ENCODE measurements at regions not wholly inside any gene's neighbourhood (a gene's known extent, or its start where the extent isn't known, plus 50 kb on each side); places are given as distances from the start of the nearest gene placed in this dataset.

- H3K9ac ChIP-seq (ENCODE audit: low read length), result no peak overlapping the region
- no peaks in the 10 kb centered on the region for H3K9me3 ChIP-seq (ENCODE audit: insufficient read depth, low read depth, low read length)
- H2AFZ ChIP-seq (ENCODE audit: low read depth, low read length), result no peak overlapping the region
- no peaks in the 10 kb centered on the region for H3K27me3 ChIP-seq (ENCODE audit: insufficient read depth, low read length)
- Mint-ChIP-seq H3K27ac (ENCODE audit: unreplicated experiment) (no peak overlapping the region), H3K4me3 (ENCODE audit: unreplicated experiment) (no peak overlapping the region), H3K27me3 (ENCODE audit: low read depth, unreplicated experiment) (no peaks in the 10 kb centered on the region), H3K36me3 (ENCODE audit: low read depth, unreplicated experiment) (no peaks in the 10 kb centered on the region), H3K9me3 (ENCODE audit: unreplicated experiment) (no peaks in the 10 kb centered on the region), H3K4me1 (ENCODE audit: low read depth, unreplicated experiment) (peaks cover 10% of the 10 kb centered on the region)
- H3K79me2 ChIP-seq (ENCODE audit: insufficient read depth, low read length), result no peaks in the 10 kb centered on the region
- H3K36me3 ChIP-seq (ENCODE audit: insufficient read depth, low read length), result no peaks in the 10 kb centered on the region
- FAIRE-seq (no peak), DNase-seq (ENCODE audit: low read depth) (no peak)
- no peaks in the 10 kb centered on the region for H4K20me1 ChIP-seq (ENCODE audit: insufficient read depth, low read length)
- H3K4me1 ChIP-seq (ENCODE audit: insufficient read depth, low read length), result no peaks in the 10 kb centered on the region
- no peak overlapping the region for H3K4me3 ChIP-seq (ENCODE audit: insufficient read depth, low read depth, low read length)
- TF ChIP-seq EZH2 (IDR thresholded peaks at IDR 0.05; ENCODE audit: insufficient read depth, low read length) (no peak), CTCF (IDR thresholded peaks at IDR 0.05; ENCODE audit: insufficient read depth, low read depth, low read length) (no peak)
- H3K4me2 ChIP-seq (ENCODE audit: low read length), result no peak overlapping the region
- H3K27ac ChIP-seq (ENCODE audit: low read depth, low read length), result no peak overlapping the region
These were observed 214.5 kb upstream of the CFAP20DC start for GRCh38 chr3:59264366-59264765.

- no peak overlapping the region for H2AFZ ChIP-seq (ENCODE audit: low read depth, low read length)
- FAIRE-seq (no peak), DNase-seq (ENCODE audit: low read depth) (no peak)
- H3K79me2 ChIP-seq (ENCODE audit: insufficient read depth, low read length), result no peaks in the 10 kb centered on the region
- H3K27me3 ChIP-seq (ENCODE audit: insufficient read depth, low read length), result no peaks in the 10 kb centered on the region
- no peaks in the 10 kb centered on the region for H3K4me1 ChIP-seq (ENCODE audit: insufficient read depth, low read length)
- no peak overlapping the region for H3K27ac ChIP-seq (ENCODE audit: low read depth, low read length)
- no peak overlapping the region for H3K4me2 ChIP-seq (ENCODE audit: low read length)
- TF ChIP-seq EZH2 (IDR thresholded peaks at IDR 0.05; ENCODE audit: insufficient read depth, low read length) (no peak), CTCF (IDR thresholded peaks at IDR 0.05; ENCODE audit: insufficient read depth, low read depth, low read length) (no peak)
- Mint-ChIP-seq H3K27ac (ENCODE audit: unreplicated experiment) (no peak overlapping the region), H3K9me3 (ENCODE audit: unreplicated experiment) (no peaks in the 10 kb centered on the region), H3K27me3 (ENCODE audit: low read depth, unreplicated experiment) (peaks cover 2% of the 10 kb centered on the region), H3K36me3 (ENCODE audit: low read depth, unreplicated experiment) (no peaks in the 10 kb centered on the region), H3K4me3 (ENCODE audit: unreplicated experiment) (no peak overlapping the region), H3K4me1 (ENCODE audit: low read depth, unreplicated experiment) (peaks cover 6% of the 10 kb centered on the region)
- H3K9ac ChIP-seq (ENCODE audit: low read length), result no peak overlapping the region
- H3K4me3 ChIP-seq (ENCODE audit: insufficient read depth, low read depth, low read length), result no peak overlapping the region
- H4K20me1 ChIP-seq (ENCODE audit: insufficient read depth, low read length), result no peaks in the 10 kb centered on the region
- no peaks in the 10 kb centered on the region for H3K9me3 ChIP-seq (ENCODE audit: insufficient read depth, low read depth, low read length)
- H3K36me3 ChIP-seq (ENCODE audit: insufficient read depth, low read length), result no peaks in the 10 kb centered on the region
These were observed 213.3 kb upstream of the CFAP20DC start for GRCh38 chr3:59263152-59263551.

GRCh38 chr3:59262076-59262498 is 212.3 kb upstream of the CFAP20DC start:
- Histone ChIP-seq H2AFZ (ENCODE audit: low read depth, low read length) (no peak overlapping the region), H3K4me3 (ENCODE audit: insufficient read depth, low read depth, low read length) (no peak overlapping the region), H4K20me1 (ENCODE audit: insufficient read depth, low read length) (no peaks in the 10 kb centered on the region), H3K9ac (ENCODE audit: low read length) (no peak overlapping the region), H3K36me3 (ENCODE audit: insufficient read depth, low read length) (no peaks in the 10 kb centered on the region), H3K79me2 (ENCODE audit: insufficient read depth, low read length) (no peaks in the 10 kb centered on the region), H3K27me3 (ENCODE audit: insufficient read depth, low read length) (no peaks in the 10 kb centered on the region), H3K4me2 (ENCODE audit: low read length) (no peak overlapping the region), H3K4me1 (ENCODE audit: insufficient read depth, low read length) (no peaks in the 10 kb centered on the region), H3K9me3 (ENCODE audit: insufficient read depth, low read depth, low read length) (no peaks in the 10 kb centered on the region), H3K27ac (ENCODE audit: low read depth, low read length) (no peak overlapping the region)
- TF ChIP-seq EZH2 (IDR thresholded peaks at IDR 0.05; ENCODE audit: insufficient read depth, low read length) (no peak), CTCF (IDR thresholded peaks at IDR 0.05; ENCODE audit: insufficient read depth, low read depth, low read length) (no peak)
- FAIRE-seq (no peak), DNase-seq (ENCODE audit: low read depth) (no peak)
- Mint-ChIP-seq H3K27me3 (ENCODE audit: low read depth, unreplicated experiment) (peaks cover 5% of the 10 kb centered on the region), H3K9me3 (ENCODE audit: unreplicated experiment) (no peaks in the 10 kb centered on the region), H3K4me3 (ENCODE audit: unreplicated experiment) (no peak overlapping the region), H3K27ac (ENCODE audit: unreplicated experiment) (no peak overlapping the region), H3K4me1 (ENCODE audit: low read depth, unreplicated experiment) (peaks cover 3% of the 10 kb centered on the region), H3K36me3 (ENCODE audit: low read depth, unreplicated experiment) (no peaks in the 10 kb centered on the region)
